ENCODE measurements at regions not wholly inside any gene's neighbourhood (a gene's known extent, or its start where the extent isn't known, plus 50 kb on each side); places are given as distances from the start of the nearest gene placed in this dataset.
A peak's percentile ranks its signal among the peaks of the same experiment; 100 is the strongest.

- DNase-seq: no peak
Measured at GRCh38 chr20:60252866-60253265, 294.6 kb downstream of the CDH26 start.

DNA sequence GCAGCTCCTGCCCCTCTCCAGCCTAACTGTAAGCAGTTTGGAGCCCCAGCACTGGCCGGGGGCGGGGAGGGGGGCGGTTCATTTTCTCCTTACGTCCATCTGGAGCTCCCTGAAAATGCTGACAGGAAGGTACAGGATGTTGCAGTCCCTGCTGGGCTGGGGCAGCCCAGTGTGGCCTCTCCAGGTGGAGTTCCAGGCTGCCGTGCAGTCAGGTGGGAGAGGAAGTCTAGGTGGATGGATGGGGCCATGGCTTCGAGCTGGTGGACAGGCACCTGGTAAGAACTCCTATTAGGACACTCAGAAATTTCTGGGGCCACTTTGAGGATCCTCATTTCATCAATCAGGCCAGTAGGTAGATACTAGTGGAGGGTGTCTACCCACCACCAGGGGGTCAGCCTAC is 295.2 kb downstream of the CDH26 start:
- no peak for DNase-seq

GRCh38 chr20:60254901-60255411 is 296.7 kb downstream of the CDH26 start:
- DNase-seq: no peak

- no peak for DNase-seq
Measured at GRCh38 chr20:60255415-60255814, 297.2 kb downstream of the CDH26 start.

- no peak for DNase-seq
Measured at GRCh38 chr20:60255866-60256265, 297.6 kb downstream of the CDH26 start.

GRCh38 chr20:60256811-60257210 is 298.6 kb downstream of the CDH26 start:
- no peak for DNase-seq

GRCh38 chr20:60257671-60258070 is 299.4 kb downstream of the CDH26 start:
- no peak for DNase-seq

DNA sequence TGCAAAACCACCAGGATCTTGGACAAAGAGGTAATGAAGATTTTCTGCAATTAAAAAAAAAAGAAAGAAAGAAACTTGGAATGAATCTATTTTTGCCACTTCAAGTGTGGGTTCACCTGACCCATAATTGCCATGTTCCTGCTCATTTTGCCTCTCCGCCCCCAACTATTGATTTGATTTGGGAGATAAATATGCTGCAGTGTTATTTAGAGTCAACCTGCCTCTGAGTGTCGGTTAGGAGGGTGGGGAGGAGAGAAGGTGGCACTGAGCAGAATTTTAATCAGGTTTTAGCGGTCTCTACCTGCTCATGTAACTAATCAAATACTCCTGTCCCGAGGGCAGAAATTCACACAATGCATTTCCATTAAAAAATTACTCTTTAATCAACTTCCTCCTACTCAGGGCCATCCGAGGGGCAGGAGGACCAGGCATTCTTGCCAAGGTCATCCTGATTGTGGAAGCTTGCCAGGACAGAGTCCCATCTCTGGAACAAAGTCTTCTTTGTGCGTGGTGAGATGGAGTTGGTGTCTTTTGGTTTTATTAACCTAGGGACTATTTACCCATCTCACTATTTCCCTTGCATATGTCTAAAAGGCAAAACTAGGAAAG is 300.1 kb downstream of the CDH26 start:
- DNase-seq: no peak

GRCh38 chr20:60261333-60261732 is 303.1 kb downstream of the CDH26 start:
- no peak for DNase-seq

- DNase-seq: peak; percentile 3 to 4
Measured at GRCh38 chr20:60262967-60263603, 304.9 kb downstream of the CDH26 start.

DNA sequence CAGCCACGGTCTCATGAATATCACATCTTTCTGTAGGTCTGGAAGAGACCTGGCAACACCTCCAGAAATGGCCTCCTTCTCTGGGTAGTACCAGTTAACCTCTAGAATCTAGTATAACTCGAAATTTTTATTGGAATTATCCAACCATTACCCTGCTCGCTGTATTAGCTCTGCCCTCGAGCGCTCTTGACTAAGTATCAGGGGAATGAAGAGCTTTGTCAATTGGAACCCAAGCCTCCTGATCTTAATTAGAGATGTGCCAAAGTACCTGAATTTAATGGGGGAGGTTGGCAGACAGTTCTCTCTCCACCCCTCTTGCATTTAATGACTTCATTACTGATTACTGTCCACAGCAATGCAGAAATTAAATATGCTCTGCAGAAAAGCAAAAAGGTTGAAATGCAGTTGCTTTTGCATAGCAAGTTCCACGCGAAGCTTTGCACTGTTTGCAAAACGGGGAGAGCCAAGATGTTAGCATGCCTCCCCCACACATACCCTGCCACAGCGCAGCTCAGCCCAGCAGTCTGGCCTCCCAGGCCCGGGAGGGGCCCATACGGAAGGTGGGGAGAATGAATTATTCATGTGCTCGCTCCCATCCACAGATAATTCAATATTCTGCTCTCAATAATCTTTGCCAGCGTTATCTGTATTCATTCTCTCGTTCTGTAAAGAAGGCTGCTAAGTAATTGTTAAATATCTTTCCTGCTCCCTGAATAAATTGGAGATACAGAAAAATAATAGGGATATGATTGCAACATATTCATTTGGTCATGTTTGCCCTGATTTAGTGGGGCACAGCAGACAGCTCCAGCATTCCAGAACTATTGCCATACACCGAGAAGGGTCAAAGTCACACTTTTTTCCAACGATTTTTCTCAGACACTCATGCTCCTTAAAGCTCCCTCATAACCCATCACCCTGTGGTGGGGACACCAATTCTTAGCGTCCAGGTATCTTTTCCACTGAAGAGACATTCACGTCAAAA is 305.8 kb downstream of the CDH26 start:
- DNase-seq: no peak

GRCh38 chr20:60266177-60266823 is 308.1 kb downstream of the CDH26 start:
- no peak for DNase-seq

DNA sequence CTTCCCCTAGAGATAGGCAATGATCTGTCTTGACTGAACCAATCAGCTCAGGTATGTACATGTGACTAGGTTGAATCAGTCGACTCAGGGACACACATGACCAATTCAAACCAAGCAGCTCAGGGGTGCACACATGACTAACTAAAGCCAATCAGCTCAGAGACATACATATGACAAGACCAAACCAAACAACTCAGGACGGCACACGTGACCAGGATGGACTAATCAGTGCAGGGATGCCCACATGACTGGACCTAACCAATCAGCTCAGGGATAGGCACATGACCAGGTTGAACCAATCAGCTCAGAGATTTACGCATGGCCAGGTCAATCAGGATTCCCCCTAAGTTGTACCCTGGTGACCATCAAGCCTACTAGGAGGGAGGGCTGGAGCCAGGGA is 310.3 kb downstream of the CDH26 start:
- DNase-seq: no peak

DNA sequence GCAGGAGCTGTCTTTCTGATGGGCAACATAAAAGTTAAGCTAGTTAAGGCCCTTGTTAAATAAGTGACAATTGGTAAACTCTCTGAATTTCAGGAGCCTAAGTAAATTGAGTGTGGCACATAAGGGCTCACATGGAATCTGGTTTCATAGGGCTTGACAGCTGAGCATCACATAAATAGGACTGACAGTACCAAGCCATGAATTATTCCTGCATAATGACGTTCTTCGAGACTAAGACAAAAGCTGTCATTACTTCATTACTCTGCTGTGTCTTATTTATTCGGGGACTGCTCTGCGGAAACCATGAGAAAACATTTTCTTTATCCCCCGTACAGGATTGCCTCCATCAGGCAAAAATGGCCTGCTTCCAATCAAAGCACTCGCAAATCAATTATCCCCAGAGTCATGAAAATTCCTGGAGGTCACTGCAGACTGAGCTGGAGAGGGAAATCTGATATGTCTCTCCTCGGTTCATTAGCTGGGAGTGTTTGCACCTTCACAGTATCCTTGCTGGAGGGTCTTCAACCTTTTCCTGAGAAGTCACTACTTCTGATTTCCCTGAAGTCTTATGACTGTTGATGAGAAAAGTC is 311.4 kb downstream of the CDH26 start:
- DNase-seq: no peak

DNA sequence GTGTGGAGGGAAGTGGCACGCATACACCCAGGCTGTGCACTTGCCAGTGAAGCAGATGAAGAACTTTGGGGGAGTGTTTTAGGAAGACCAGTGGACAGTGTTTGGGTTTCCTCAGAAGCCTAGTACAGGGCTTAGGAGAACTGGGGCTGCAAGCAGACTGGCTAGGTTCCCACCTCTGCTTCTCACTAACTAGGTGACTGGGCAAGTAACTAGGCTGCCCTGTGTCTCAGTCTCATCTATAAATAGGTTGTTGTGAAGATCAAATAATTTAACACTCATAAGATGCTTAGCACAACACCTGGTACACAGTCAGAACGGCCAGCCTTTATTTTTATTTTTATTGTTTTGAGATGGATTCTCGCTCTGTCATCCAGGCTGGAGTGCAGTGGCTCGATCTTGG is 312.1 kb downstream of the CDH26 start:
- no peak for DNase-seq

GRCh38 chr20:60271597-60271996 is 313.4 kb downstream of the CDH26 start:
- DNase-seq: no peak

- DNase-seq: no peak
Measured at GRCh38 chr20:60272790-60273189, 314.6 kb downstream of the CDH26 start.

GRCh38 chr20:60274717-60275116 is 316.5 kb downstream of the CDH26 start:
- no peak for DNase-seq

DNA sequence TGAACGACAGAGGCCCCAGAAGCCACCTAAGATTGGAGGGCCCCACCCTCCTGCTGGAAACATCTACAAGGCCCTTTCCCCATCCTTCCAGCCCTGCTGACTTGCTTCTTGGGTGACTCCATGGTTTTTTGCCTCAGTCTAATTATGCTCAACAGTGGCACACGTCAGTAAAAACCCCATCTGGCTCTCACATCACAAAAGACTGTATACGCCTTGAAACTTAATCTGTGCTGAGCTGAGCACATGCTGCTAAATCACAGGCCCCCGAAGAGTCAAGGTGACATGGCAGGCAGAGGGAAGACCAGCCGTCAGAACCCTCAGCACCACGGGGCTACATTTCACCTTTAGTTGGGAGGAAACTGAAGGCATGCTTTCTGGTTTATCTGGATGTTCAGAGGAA is 323.1 kb downstream of the CDH26 start:
- no peak for DNase-seq

DNA sequence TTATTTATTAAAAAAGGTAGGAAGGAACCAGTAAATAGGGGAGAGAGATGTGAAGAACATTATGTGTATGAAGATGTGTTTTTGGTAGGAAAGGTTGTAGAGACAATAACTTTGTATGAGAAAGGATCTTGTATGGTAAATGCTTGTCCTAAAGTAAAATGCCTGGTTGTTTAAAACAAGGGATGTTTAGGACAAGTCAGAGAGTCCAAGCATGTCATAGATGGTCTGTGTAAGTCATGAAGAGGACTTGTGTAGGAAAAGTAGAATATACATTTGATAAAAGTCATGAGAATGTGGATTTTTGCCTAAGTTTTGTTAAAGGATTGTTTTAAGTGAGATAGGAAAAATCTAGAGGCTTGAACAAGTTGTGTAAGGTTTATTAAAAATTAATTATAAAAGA is 325.1 kb downstream of the CDH26 start:
- no peak for DNase-seq

- no peak for DNase-seq
Measured at GRCh38 chr20:60286764-60287163, 328.5 kb downstream of the CDH26 start.

GRCh38 chr20:60288945-60289344 is 330.7 kb downstream of the CDH26 start:
- DNase-seq: no peak
